ENCODE measurements at regions not wholly inside any gene's neighbourhood (a gene's known extent, or its start where the extent isn't known, plus 50 kb on each side); places are given as distances from the start of the nearest gene placed in this dataset.

GRCh38 chr3:87044409-87044808 lies 53.5 kb upstream of the VGLL3 start:
- DNase-seq (ENCODE audit: low spot score) = no peak

DNA sequence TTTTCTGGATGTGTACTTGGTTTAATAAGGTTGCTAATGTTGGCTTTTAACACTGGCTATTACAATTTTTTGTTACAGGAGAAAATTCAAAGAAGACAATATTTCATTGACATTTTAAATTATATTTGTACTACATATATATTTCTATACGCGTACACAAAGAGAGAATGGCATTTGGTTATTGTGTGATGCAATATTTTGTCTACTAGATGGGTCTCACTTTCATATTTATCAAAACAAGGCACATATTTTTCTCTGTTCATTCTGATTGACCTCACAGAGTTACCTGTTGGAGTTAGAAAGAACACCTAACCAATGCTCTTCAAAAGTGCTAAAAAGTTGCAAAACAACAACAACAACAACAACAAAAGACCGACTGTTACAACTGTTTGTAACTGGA lies 50.2 kb upstream of the VGLL3 start:
- no peak for DNase-seq (ENCODE audit: low spot score)
